GM04504 (cell line): ENCODE measurements at regions not wholly inside any gene's neighbourhood (a gene's known extent, or its start where the extent isn't known, plus 50 kb on each side); places are given as distances from the start of the nearest gene placed in this dataset.
"Not testable (repeated sequence)": the region's sequence is repeated elsewhere in the genome, so short reads cannot be mapped to it uniquely, and the experiment has no call there.

Source experiments
- DNase-seq: peaks from one replicate; pipeline ENCODE4 v3.0.0-alpha.2; 2012; ENCODE audit warnings: low read depth

DNA sequence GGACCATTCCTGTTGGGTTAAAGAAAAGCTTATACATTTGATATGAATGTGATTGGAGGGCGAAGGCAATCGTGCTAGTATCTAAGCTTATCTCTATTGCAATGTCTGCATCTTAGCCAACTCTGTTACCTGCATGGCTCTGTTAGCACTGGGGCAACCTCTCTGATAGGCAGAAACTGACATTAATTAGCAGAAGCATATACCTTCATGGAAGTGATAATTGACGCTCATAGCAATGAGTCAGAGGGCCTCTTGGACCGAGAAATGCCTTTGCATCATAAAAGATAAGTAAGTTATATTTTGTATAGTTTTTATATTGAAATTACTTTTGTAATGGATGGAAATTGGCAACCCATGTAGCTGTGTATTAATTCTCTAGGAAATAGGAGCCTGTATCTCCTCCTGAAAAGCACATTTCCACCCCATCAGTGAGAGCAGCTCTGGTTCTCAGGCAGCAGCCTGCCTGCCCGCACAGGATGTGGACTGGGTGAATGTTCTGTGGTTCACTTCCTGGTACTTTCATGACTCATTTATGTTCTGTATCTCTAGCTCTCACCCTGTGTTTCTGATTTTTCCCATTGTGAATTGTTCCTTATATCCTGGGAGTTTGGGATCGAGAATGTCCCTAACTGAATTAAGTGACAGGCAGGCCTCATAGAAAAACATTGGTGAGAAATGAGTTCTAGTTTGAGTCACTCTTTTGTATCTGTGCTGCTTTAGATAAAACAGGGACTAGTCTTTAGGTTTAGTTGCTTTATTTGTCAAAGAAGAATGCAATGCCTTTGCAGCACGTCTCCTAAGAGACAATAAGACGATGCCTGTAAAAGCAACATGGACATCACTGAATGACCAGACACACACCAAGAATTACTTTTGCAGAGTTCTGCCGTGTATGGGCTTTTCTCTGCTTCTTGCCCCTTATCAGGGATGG lies 344.9 kb downstream of the DCDC2C start:
- DNase-seq: no peak

DNA sequence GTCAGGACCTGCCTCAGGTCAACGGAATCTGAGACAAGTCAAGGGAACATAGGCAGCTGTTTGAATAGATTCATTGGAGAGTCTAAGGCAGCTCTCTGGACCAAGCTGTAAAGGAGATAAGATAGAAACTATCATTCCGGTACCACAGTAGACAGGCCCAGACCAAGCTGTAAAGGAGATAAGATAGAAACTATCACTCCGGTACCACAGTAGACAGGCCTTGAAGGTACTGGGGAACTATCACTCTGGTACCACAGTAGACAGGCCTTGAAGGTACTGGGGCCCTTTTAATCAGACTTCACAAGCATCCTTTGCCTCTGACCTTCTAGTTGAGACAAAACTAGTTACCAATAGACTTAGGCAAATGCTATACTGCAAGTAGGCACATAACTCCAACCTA lies 346.1 kb downstream of the DCDC2C start:
- DNase-seq: no peak

DNA sequence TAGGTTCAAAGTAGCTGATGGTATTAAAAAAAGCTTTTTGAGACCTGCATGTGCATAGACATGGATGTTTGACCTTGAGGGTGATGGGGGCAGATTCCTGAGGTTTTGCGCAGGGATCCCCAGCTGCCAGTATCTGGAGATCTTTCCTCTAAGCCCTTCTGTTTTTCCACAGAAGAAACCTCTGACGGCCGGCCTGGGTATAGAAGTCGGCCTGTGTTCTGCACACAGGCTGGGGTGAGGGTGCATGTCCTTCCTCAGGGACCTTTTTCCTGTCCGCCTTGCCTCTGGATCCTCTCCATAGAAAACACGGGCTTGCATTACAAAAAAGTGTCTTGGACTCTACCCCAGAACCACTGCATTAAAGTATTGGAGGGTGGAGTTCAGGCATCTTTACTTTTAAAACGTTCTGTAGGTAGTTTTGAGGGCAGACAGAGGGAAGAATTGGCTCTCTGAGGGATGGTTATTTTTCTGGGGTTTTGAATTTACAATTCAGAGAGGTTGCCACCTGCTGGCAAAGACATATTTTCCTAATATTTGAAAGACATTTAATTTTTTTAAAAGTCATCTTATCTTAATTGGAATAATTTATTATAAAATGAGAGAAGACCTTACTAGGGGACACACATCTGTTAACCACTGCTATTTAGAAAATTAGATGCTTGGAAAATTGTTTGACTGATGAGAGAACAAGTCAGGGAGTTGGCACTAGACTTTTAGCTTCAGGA lies 350.6 kb downstream of the DCDC2C start:
- no peak for DNase-seq

DNA sequence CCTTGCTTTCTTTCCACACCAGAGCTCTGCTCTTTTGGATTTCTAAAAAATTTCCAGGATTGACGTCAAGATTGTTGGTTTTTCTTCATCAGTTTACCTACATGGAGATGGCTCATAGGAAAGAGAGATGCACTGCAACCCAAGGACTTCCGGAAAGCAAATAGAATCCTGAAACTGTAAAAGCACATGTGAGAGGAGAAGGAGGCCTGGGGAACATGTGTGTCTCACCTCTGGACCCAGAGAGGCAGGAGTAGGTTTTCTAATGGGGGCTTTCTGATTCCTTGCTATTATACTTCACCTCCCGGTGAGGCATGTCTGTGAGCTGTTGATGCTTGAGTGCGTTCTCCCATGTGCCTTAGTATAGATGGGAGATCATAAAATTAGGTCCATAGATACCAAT lies 362.8 kb downstream of the DCDC2C start:
- no peak for DNase-seq

DNA sequence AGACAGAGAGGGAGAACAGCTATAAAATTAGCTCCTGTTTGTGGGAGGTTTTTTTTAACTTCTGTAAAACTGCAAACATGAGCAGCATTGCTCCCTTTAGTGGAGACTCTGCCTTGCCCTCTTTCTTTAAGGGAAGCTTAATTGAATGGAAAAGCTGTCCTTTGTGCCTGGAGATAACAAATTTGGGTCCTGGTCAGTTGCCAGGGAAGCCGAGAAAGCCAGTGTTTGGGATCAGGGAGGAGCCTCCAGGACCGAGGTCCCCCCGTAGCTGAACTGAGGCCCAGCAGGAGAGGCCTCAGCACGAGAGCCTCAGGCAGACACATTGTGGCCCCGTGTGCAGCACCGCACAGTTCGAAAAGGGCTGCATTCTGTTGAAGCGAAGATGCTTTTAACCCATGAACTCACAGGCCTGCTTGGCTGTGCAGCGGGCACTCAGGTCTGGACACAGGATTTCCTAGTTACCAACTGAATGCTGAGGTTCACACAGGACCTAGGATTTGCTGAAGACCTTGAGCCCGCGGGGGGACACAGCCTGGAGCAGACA lies 369.7 kb downstream of the DCDC2C start:
- DNase-seq: no peak

DNA sequence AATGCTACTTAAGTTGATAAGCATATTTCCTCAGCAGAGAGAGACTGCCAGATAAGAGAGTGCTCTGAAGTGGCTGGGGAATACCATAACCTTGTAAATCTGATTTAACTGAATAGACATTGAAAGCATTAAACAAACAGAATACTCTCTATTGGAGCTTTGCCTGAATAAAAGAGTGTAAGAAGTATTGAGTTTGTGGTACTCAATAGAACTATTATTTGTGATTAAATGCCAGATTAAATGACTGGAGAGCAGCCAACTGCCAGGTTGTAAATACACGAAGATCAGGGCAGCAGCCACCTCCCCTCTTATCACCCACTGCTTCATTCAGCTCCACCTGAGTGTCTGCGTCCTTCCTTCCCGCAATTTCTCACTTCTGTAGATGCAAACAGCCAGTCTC lies 373.6 kb downstream of the DCDC2C start:
- no peak for DNase-seq

DNA sequence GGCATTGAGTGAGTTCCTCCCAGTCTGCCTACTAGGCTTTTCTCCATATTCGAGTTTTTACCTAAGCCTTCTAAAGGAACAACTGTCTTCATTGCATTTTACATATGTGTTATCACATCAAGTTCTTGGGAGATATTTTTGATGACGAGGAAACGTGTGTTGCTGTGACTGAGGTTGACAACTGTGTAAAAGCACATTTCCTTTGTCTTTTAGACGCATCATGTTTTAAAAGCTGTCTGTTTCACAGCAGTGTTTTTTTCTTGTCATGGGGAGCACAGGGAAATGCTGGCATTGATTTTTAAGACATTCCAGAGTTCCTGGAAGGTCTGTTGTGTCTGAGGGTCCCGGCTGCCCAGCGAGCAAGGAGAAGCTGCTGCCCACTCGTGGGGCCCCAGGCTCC lies 381.8 kb downstream of the DCDC2C start:
- no peak for DNase-seq

DNA sequence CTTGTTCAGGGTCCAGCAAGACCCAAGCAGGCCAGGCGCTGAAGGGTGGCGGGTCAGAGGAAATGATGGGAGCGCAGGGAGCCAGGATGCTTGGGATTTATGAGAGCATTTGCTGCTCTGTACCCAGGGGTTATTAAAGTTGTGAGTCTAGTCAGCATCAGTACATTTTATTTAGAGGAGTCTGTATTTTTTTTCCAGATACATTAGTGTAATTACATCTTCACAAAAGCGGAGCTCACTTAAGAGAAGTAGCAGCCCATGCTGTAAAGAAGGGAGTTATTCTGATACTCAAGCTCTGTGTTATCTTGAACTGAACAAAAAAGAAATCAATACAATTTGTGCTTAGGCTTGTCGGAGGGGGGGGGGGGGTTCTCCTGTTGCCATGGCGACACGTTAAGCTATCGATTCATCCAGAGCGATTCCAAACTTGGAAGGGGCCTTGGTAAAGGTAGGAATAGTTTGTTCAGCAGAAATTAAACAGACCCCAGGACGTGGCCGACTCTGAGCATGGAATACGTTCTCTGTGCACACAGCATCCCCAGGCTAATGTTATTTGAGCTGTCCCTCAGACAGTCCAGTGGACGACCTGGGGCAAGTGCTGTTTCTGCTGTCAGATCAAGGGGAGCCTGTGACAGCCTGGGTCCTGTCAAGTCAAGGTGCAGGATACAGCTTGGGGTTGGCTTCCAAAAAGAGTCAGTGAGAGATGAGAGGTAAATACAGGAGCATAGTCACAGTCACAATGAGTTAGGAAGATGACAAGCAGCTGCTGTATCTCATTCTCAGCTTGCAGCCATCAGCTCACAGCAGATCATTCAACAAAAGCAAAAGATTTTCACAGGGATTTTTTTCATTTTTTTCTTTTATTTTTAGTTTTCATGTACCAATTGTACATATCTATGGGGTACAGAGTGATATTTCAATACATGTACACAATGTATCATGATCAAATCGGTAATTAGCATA lies 387.6 kb downstream of the DCDC2C start:
- DNase-seq: no peak

DNA sequence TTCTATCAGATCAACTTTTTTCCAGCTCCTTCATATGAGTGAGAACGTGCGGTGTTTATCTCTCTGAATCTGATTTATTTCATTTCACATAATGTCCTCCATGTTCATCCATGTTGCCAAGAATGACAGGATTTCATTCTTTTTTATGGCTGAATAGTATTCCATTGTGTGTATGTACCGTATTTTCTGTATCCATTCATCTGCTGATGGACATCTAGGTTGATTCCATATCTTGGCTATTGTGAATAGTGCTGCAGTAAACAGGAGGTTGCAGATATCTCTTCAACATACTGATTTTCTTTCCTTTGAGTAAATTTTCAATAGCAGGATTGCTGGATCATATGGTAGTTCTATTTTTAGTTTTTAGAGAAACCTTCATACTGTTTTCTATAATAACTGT lies 388.5 kb downstream of the DCDC2C start:
- DNase-seq: no peak

DNA sequence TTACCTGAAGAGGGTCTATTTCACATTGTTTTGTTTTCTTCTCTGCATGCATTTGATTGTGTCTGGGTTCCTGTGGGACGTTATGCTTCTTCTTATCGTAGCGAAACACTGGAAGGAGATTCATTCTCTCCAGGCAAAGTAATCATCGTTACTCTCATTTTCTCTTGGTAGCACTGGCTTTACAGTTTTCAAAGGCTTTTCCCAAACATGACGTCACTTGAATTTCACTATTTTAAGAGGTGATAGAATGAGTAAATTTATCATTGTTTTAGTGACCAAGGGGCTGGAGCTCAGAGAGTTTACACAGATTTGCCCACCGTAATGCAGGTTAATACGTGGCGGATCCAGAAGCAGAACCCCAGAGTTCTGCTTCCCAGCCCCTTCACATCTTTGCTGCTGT lies 391.4 kb downstream of the DCDC2C start:
- no peak for DNase-seq

DNA sequence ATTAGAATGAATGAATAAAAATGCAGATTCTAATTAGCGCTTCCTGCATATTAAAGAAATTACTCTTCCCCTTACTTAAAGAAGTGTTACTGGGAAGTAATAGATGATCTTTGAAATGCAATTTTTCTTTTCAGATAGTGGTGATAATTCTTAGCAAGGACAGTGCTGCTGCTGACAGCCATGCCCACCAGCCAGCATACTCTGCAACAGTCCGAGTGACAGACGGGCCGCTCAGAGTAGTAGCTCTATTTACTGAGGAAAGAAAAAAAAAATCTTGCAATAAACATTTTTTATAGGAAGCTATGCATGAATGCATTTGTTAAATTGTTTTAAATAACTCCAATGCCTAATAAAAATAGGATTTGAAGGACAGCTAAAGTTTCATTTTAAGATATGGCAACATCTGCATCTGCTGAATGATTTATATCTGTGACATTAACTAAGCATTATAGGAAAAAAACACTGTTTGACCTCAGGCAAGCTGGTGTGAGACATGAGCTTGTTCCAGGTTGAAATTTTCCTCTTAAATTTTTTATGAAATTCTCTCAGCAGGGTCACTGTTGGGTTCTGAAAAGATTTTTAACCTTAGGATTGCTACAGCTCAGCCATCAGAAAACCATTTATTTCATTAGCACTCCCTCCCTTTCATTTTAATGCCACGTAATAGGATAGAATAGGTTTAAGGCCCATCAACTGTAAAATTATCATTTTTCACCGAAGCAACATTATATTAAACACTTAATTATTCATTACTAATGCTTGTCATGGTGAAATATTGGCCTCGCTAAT lies 393.8 kb downstream of the DCDC2C start:
- DNase-seq: no peak

DNA sequence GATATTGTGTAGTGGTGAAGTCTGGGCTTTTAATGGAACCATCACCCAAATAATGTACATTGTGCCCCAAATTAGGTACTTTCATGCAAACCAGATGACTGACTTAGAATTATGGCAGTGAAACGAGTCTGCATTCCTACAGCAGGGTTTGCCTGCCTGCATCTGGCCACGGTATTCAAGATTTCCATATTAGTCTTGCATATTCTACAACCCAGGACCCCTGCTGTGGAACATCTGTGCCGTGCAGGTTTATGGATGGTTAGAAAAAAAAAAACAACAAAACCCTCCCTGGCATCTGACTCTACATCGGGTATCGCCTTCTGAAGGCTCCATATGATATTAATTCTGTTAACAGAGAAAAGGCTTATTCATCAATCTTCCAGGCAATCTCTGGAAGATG lies 394.8 kb downstream of the DCDC2C start:
- DNase-seq: no peak

DNA sequence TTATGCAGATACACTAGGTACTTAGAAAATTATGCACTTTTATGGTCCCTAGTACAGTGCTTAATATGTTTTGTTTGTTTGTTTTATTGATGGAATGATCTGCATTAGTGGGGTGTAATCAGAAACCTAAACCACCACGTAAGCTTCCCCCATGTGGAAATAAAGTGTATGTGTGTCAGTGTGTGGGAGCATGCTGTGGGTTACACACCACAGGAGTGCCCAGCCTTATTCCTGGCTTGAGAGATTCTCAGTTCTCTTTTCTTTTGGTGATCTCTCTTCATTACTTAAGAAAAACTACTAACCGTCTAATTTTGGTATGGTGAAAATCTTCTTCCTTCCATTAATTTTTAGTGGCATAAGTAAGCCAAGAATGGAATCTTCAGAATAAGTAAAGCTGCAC lies 398.6 kb downstream of the DCDC2C start:
- no peak for DNase-seq

DNA sequence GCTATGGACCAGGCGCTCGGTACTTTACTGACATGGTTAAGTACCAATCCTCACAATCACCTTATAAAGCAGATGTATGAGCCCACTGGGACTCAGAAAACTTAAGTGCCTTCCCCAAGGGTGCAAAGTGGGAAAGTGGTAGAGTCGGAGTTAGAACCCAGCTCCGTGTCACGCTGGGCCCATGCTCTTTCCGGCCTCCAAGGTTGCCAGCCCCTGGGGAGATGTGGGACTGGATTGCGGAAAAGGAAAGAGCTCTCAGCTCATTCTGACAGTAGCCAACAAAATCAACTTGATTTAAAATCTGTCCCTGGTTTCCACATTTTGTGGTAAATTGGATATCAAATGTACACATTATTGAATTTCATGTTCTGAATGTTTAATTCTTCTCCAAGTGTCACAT lies 403.8 kb downstream of the DCDC2C start:
- DNase-seq: no peak

DNA sequence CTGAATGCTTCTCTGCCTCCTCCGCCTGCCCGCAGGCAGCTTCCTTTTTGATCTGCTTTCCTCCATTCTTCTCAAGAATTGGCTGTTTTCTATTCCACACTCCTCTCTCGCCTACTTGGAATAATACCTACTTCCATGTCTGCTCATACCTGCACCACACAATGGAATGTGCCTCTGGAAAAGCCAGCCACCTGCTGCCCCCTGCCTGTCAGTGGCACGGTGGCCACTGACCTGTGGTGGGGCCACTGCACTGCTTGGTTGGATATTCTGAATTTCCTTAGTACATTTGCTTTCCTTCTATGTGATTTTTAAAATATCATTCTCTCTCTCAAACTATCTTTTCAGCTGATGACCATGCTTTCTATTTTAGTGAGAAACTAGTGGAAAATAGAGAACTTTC lies 406.9 kb downstream of the DCDC2C start:
- DNase-seq: no peak

DNA sequence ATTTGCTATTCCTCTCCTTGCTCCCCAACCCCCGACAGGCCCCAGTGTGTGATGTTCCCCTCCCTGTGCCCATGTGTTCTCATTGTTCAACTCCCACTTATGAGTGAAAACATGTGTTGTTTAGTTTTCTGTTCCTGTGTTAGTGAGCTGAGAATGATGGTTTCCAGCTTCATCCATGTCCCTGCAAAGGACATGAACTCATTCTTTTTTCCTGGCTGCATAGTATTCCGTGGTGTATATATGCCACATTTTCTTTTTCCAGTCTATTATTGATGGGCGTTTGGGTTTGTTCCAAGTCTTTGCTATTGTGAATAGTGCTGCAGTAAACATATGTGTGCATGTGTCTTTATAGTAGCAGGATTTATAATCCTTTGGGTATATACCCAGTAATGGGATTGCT lies 412.1 kb downstream of the DCDC2C start:
- DNase-seq: not testable (repeated sequence)

DNA sequence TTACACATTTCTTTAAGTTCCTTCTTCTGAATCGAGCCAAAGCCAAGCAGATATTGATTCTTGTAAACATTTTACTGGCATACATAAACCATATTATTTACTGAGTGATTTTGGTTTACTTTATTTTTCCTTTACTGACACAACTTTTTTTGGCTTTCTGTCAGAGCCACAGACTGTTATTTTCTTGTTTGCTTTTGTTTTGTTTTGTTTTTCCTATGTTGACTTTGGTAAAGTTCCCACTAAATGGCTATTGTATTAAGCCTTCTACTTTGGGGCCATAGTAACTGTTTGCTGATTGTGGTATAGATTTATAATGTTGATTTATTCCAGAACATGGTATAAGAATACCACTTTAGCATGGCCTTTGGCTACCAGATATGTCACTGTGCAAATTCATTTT lies 419.4 kb downstream of the DCDC2C start:
- DNase-seq: no peak

DNA sequence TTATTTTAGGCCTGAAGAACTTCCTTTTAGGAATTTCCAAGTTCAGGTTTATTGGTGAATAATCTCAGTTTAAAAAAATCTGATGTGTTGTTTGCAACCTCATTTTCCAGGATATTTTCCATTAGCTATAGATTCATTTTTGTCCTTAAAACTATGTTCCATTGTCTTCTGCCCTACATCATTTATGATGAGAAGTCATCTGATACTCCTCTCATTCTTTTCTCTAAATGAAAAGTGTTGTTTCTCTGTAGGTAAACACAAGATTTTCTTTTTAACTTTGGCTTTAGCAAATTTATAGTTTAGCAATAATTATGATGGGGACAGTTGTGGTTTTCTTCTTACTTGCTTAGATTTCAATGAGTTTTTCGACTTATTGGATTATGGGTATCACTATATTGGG lies 427.3 kb downstream of the DCDC2C start:
- DNase-seq: no peak

DNA sequence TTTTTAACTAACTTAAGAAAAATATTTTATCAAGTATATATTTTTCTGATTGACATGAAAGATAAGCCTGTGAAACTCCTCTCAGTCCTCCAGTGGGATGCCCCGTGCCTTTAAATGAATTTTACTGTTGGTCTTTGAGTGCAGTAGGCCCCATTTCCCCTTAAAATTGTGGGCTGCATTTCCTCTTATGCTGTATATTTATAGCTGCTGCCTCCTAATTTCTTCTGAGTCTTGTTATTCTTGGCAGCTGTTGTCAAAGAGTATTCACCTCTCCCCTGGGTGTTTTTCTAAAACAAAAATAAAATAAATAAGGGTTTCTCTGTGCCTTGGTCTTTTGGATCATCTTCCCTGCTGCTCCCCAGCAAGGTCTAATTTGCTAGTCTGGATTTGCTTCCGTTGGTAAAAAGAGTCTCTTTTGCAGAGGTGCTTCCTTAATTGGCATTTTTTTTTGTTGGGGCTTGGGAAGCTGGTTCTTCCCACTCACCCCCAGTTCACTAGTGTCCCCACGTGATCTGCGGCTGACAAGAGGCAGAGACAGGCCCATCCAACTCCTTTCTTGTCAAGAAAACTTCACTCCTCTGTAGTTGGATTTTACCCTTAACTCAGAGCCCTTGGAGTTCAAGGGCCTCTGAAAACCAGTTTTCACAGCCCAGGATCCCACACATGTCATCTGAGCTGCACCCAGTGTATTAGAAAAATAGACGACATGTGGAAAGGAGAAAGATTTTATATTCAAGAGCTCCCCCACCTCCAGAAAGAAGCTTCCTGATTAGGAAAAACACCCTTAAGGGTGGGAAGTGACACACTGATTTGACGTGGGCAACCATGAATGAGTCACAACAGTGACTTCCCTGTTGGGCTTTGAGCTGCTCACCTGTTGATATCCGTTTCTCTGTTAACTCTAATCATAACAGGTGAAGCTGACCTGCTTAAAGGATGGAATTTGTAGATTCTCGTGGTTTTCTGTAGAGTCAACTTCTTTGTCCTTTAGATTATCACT lies 431.5 kb downstream of the DCDC2C start:
- DNase-seq: no peak

DNA sequence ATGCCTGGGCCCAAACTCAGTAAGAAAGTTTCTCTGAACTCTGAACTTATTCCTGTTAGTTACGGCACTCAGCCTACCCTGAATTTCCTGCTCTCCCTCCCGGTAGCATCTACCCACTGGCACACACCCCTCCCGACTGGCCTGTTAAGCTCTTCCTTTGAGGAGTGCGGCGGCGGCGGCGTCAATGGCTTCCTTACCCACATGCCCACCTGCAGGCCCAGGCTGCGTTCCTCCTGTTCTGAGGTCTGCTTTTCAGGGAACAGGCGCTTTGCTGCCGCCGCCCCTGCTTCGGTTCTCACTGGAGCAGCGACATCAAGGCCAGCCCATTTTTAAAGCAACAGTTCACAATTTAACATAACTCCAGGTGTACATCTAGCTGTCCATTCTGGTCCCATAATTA lies 432.4 kb downstream of the DCDC2C start:
- DNase-seq: no peak
